ENCODE measurements at regions not wholly inside any gene's neighbourhood (a gene's known extent, or its start where the extent isn't known, plus 50 kb on each side); places are given as distances from the start of the nearest gene placed in this dataset.

DNA sequence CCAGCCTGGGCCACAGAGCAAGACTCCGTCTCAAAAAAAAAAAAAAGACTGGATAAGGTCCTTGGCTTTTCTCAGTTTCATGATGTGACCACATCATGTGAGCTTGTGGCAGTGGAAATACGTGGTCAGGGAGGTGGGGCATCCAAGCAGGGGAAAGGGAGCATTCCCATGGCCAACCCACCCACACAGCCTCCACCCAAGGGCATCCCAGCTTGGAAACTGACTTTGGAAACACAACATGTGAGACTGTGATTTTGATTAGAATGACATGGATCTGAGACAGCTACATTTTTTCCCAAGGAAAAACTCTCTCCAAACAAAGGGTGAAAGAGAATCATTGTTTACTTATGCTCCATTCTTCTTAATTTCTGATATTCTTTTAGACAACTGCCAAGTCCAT is 405.0 kb upstream of the ZNF507 start:
- TF ChIP-seq, protein P1, sequence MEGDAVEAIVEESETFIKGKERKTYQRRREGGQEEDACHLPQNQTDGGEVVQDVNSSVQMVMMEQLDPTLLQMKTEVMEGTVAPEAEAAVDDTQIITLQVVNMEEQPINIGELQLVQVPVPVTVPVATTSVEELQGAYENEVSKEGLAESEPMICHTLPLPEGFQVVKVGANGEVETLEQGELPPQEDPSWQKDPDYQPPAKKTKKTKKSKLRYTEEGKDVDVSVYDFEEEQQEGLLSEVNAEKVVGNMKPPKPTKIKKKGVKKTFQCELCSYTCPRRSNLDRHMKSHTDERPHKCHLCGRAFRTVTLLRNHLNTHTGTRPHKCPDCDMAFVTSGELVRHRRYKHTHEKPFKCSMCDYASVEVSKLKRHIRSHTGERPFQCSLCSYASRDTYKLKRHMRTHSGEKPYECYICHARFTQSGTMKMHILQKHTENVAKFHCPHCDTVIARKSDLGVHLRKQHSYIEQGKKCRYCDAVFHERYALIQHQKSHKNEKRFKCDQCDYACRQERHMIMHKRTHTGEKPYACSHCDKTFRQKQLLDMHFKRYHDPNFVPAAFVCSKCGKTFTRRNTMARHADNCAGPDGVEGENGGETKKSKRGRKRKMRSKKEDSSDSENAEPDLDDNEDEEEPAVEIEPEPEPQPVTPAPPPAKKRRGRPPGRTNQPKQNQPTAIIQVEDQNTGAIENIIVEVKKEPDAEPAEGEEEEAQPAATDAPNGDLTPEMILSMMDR (IDR thresholded peaks at IDR 0.05; ENCODE audit: poor library complexity), result no peak
- no peak for TF ChIP-seq EZH2phosphoT487 (IDR thresholded peaks at IDR 0.05; ENCODE audit: low read depth, severe bottlenecking, unreplicated experiment)
